ENCODE measurements at regions not wholly inside any gene's neighbourhood (a gene's known extent, or its start where the extent isn't known, plus 50 kb on each side); places are given as distances from the start of the nearest gene placed in this dataset.

GRCh38 chr9:134272302-134273023, 53.8 kb upstream of the RXRA start:
- DNase-seq (ENCODE audit: low read depth) = no peak
- no peak overlapping the region for H3K4me3 ChIP-seq (replicated peaks; ENCODE audit: low read depth, low read length)
- TF ChIP-seq, protein P1, sequence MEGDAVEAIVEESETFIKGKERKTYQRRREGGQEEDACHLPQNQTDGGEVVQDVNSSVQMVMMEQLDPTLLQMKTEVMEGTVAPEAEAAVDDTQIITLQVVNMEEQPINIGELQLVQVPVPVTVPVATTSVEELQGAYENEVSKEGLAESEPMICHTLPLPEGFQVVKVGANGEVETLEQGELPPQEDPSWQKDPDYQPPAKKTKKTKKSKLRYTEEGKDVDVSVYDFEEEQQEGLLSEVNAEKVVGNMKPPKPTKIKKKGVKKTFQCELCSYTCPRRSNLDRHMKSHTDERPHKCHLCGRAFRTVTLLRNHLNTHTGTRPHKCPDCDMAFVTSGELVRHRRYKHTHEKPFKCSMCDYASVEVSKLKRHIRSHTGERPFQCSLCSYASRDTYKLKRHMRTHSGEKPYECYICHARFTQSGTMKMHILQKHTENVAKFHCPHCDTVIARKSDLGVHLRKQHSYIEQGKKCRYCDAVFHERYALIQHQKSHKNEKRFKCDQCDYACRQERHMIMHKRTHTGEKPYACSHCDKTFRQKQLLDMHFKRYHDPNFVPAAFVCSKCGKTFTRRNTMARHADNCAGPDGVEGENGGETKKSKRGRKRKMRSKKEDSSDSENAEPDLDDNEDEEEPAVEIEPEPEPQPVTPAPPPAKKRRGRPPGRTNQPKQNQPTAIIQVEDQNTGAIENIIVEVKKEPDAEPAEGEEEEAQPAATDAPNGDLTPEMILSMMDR (IDR thresholded peaks at IDR 0.05; ENCODE audit: low read length, missing control alignments) = no peak

DNA sequence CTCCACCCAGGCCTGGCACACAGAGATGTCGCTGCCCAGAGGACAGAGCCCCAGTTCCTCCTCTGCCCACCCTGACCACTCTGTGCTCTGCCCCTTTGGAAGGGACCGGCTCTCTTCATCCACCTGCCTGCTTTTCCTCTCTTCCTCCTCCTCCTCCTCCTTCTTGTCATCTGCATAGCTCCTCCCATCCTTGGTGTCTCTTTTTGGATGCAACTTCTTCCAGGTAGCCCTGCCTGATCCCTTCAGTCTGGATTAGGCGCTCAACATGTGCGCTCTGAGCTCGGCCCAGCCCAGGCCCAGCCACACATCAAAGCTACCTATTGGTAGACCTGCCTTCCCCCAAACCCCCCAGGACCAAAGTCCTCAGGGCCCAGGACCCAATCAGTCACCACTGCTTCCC, 52.6 kb upstream of the RXRA start:
- no peak overlapping the region for H3K4me3 ChIP-seq (replicated peaks; ENCODE audit: low read depth, low read length)
- TF ChIP-seq, protein P1 (IDR thresholded peaks at IDR 0.05; ENCODE audit: low read length, missing control alignments) = no peak
- DNase-seq (ENCODE audit: low read depth) = no peak

- no peak for DNase-seq (ENCODE audit: low read depth)
- TF ChIP-seq, protein P1 (IDR thresholded peaks at IDR 0.05; ENCODE audit: low read length, missing control alignments) = no peak
Measured at GRCh38 chr9:134275375-134275774, 50.9 kb upstream of the RXRA start.

GRCh38 chr9:134276453-134277245, 49.6 kb upstream of the RXRA start:
- no peak overlapping the region for H3K4me3 ChIP-seq (replicated peaks; ENCODE audit: low read depth, low read length)
- DNase-seq (ENCODE audit: low read depth) = no peak
- TF ChIP-seq, protein P1 (IDR thresholded peaks at IDR 0.05; ENCODE audit: low read length, missing control alignments) = no peak

More at GRCh38 chr9:134275375-134275774, 50.9 kb upstream of the RXRA start:
- H3K4me3 ChIP-seq (replicated peaks; ENCODE audit: low read depth, low read length) = no peak overlapping the region

Measured in fibroblast of pulmonary artery (primary cell).